Thyroid gland (tissue), 4 donors: ENCODE measurements at regions not wholly inside any gene's neighbourhood (a gene's known extent, or its start where the extent isn't known, plus 50 kb on each side); places are given as distances from the start of the nearest gene placed in this dataset.

ENCODE experiments used
- POLR2A ChIP-seq, 2 donors: fragments of 450-650 bp; IDR thresholded peaks; one replicate each; pipeline ENCODE4 v1.6.1; 2017; ENCODE audit warnings: antibody characterized with exemption in 2 of 2, mild to moderate bottlenecking in 2 of 2, moderate library complexity in 1 of 2
- TF ChIP-seq, protein P1 (sequence below), 6 experiments: fragments of 200-600 bp in 3 of 6; fragments of 450-650 bp in 3 of 6; sonication (generic) in 3 of 6; IDR thresholded peaks; one replicate each; pipeline ENCODE4 v1.5.1; 2016 to 2019; ENCODE audit warnings: antibody characterized with exemption in 6 of 6, mild to moderate bottlenecking in 2 of 6, inconsistent platforms in 1 of 6, moderate library complexity in 1 of 6

DNA sequence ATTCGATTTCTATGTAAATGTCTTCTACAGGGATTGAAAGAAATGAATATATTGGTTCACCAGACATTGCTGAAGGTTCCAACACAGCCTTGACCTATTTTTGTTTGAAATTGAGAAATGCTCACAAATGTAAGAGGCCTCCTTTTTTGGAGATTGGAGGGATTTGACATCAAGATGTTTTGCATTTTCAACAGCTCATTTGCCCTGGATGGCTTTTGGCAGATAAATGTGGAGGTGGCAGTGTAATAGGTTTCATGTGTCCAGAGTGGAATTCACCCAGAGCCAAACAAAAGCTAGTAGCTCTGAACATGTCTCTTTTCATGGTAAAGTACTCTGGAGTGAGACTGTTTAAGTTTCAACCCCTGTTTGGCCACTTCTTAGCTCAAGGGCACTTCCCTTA lies 77.3 kb downstream of the PALM2AKAP2 start:
- no peak for TF ChIP-seq POLR2A (IDR thresholded peaks at IDR 0.05)
- TF ChIP-seq, protein P1, sequence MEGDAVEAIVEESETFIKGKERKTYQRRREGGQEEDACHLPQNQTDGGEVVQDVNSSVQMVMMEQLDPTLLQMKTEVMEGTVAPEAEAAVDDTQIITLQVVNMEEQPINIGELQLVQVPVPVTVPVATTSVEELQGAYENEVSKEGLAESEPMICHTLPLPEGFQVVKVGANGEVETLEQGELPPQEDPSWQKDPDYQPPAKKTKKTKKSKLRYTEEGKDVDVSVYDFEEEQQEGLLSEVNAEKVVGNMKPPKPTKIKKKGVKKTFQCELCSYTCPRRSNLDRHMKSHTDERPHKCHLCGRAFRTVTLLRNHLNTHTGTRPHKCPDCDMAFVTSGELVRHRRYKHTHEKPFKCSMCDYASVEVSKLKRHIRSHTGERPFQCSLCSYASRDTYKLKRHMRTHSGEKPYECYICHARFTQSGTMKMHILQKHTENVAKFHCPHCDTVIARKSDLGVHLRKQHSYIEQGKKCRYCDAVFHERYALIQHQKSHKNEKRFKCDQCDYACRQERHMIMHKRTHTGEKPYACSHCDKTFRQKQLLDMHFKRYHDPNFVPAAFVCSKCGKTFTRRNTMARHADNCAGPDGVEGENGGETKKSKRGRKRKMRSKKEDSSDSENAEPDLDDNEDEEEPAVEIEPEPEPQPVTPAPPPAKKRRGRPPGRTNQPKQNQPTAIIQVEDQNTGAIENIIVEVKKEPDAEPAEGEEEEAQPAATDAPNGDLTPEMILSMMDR (IDR thresholded peaks at IDR 0.05), result no peak
